Hepatocyte (in vitro differentiated cells): ENCODE measurements at regions not wholly inside any gene's neighbourhood (a gene's known extent, or its start where the extent isn't known, plus 50 kb on each side); places are given as distances from the start of the nearest gene placed in this dataset.

Experiments
- DNase-seq: peaks from one replicate; pipeline ENCODE4 v3.0.0-alpha.2; 2016; ENCODE audit warnings: low spot score
- H2AFZ ChIP-seq: fragments of 200-600 bp; sonication (generic); 2 replicates; pipeline ENCODE4 v1.6.0; 2016; ENCODE audit warnings: antibody characterized with exemption, mild to moderate bottlenecking
- H3K27ac ChIP-seq: fragments of 200-600 bp; sonication (generic); 2 replicates; pipeline ENCODE4 v1.5.1; 2016; ENCODE audit warnings: mild to moderate bottlenecking
- H3K27me3 ChIP-seq: fragments of 200-600 bp; sonication (generic); 2 replicates; pipeline ENCODE4 v1.6.1; 2016
- H3K36me3 ChIP-seq: fragments of 200-600 bp; sonication (generic); replicated peaks from 2 replicates; pipeline ENCODE4 v1.5.1; 2016; ENCODE audit warnings: low read depth; ENCODE audit not compliant: insufficient read depth
- H3K4me1 ChIP-seq: fragments of 200-600 bp; sonication (generic); 2 replicates; pipeline ENCODE4 v1.5.1; 2016; ENCODE audit warnings: mild to moderate bottlenecking, moderate library complexity; ENCODE audit not compliant: insufficient read depth
- H3K4me2 ChIP-seq: fragments of 200-600 bp; sonication (generic); 2 replicates; pipeline ENCODE4 v1.6.0; 2016
- H3K4me3 ChIP-seq: fragments of 200-600 bp; sonication (generic); 2 replicates; pipeline ENCODE4 v1.5.1; 2016; ENCODE audit warnings: mild to moderate bottlenecking
- H3K79me2 ChIP-seq: fragments of 200-600 bp; sonication (generic); 2 replicates; pipeline ENCODE4 v1.6.0; 2017; ENCODE audit warnings: mild to moderate bottlenecking
- H3K9me2 ChIP-seq: fragments of 200-600 bp; sonication (generic); replicated peaks from 2 replicates; pipeline ENCODE4 v1.6.0; 2017; ENCODE audit warnings: mild to moderate bottlenecking; ENCODE audit not compliant: insufficient read depth
- H3K9me3 ChIP-seq: fragments of 200-600 bp; sonication (generic); 2 replicates; pipeline ENCODE4 v1.5.1; 2016; ENCODE audit warnings: low read depth, mild to moderate bottlenecking
- H4K20me1 ChIP-seq: fragments of 200-600 bp; sonication (generic); 2 replicates; pipeline ENCODE4 v1.6.0; 2016; ENCODE audit warnings: mild to moderate bottlenecking; ENCODE audit not compliant: insufficient read depth, poor library complexity, severe bottlenecking
- CTCF ChIP-seq: fragments of 200-600 bp; sonication (generic); IDR thresholded peaks from 2 replicates; pipeline ENCODE4 v1.5.1; 2016; ENCODE audit warnings: antibody characterized with exemption, mild to moderate bottlenecking; ENCODE audit not compliant: poor library complexity
- EZH2 ChIP-seq: fragments of 200-600 bp; sonication (generic); IDR thresholded peaks from 2 replicates; pipeline ENCODE4 v1.6.1; 2016; ENCODE audit warnings: antibody characterized with exemption, mild to moderate bottlenecking, borderline replicate concordance
- EZH2phosphoT487 ChIP-seq: fragments of 200-600 bp; sonication (generic); IDR thresholded peaks from one replicate; pipeline ENCODE4 v1.6.1; 2018; ENCODE audit warnings: antibody characterized with exemption, mild to moderate bottlenecking, low read depth, moderate library complexity; ENCODE audit not compliant: unreplicated experiment, severe bottlenecking
- WGBS: methylation state at CpG from one replicate; pipeline ENCODE4 v1.1.6; 2016; ENCODE audit warnings: low lambda C conversion rate; ENCODE audit errors: missing lambda C conversion rate; 5-methylcytosine and 5-hydroxymethylcytosine counted together

DNA sequence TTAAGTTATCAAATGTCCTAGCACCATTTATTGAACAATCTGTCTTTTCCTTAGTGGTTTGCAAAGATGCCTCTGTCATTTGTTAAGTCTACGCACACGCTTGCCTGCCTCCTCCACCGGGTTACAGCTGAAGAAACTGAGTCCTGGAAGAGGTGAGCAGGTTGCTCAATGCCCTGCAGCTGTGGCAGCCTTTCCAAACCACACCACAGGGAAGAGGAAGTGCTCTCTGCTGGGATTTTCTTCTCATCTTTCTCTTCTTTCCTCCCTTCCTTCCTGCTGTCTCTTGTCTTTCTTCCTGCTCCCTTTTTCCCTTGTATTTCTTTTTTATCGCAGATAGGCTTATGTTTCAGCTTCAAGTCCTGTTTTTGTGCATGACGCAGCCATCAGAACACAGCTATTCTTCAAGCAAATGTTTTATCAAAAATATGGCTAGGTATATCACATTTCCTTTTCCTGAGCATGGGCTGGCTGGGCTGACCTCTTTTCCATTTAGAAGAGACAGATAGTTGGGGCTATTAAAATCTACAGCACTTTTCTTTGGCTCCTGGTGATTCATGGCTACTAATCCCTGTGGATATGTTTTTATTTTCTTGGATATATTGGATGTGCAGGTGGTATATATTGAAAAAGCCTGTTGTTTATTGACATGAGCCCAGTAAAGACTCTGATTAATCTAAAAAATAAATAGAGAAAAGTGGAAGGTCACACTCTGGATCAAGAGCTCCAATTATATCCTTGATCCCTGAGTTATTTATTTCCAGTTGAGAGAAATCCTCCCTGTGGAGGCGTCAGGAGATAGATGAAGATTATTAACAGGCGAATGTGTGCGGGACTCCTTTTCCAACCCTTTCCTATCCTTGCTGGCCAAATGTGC, 214.6 kb downstream of the TSN start:
- 74% methylated on average over 8 of the region's 8 CpGs for WGBS
- Histone ChIP-seq H3K4me3 (no peak overlapping the region), H3K79me2 (no peaks in the 10 kb centered on the region), H3K27ac (no peak overlapping the region), H2AFZ (no peak overlapping the region), H4K20me1 (no peaks in the 10 kb centered on the region), H3K27me3 (peaks cover 4% of the 10 kb centered on the region), H3K9me2 (no peaks in the 10 kb centered on the region), H3K9me3 (no peaks in the 10 kb centered on the region), H3K36me3 (no peaks in the 10 kb centered on the region), H3K4me1 (peaks cover 14% of the 10 kb centered on the region), H3K4me2 (no peak overlapping the region)
- TF ChIP-seq EZH2 (no peak), EZH2phosphoT487 (no peak), CTCF (no peak)
- no peak for DNase-seq

GRCh38 chr2:121972203-121972602, 216.8 kb downstream of the TSN start:
- peaks cover 4% of the 10 kb centered on the region for H3K27me3 ChIP-seq
- no peak overlapping the region for H2AFZ ChIP-seq
- TF ChIP-seq EZH2phosphoT487: no peak
- no peak for TF ChIP-seq EZH2
- no peak for TF ChIP-seq CTCF
- H3K4me1 ChIP-seq: peaks cover 23% of the 10 kb centered on the region
- H3K9me3 ChIP-seq: no peaks in the 10 kb centered on the region
- no peaks in the 10 kb centered on the region for H4K20me1 ChIP-seq
- WGBS: 96% methylated on average over 5 of the region's 5 CpGs
- H3K4me3 ChIP-seq: no peak overlapping the region
- no peaks in the 10 kb centered on the region for H3K79me2 ChIP-seq
- no peak overlapping the region for H3K4me2 ChIP-seq
- DNase-seq: no peak
- H3K36me3 ChIP-seq: no peaks in the 10 kb centered on the region
- H3K9me2 ChIP-seq: no peaks in the 10 kb centered on the region
- H3K27ac ChIP-seq: no peak overlapping the region

GRCh38 chr2:121974897-121975661, 219.6 kb downstream of the TSN start:
- no peaks in the 10 kb centered on the region for H3K9me3 ChIP-seq

More at GRCh38 chr2:121974897-121975661, 219.6 kb downstream of the TSN start:
- H3K36me3 ChIP-seq: no peaks in the 10 kb centered on the region
- WGBS: 10% methylated on average over 13 of the region's 13 CpGs
- no peak overlapping the region for H3K4me3 ChIP-seq
- H3K4me2 ChIP-seq: peak overlapping the region; percentile 72
- H3K27me3 ChIP-seq: peaks cover 2% of the 10 kb centered on the region
- H3K79me2 ChIP-seq: no peaks in the 10 kb centered on the region
- H4K20me1 ChIP-seq: no peaks in the 10 kb centered on the region
- TF ChIP-seq CTCF: peak; percentile 86
- no peak for TF ChIP-seq EZH2
- H3K4me1 ChIP-seq: peaks cover 18% of the 10 kb centered on the region
- H3K27ac ChIP-seq: peak overlapping the region; percentile 71
- peak overlapping the region; percentile 43 for H2AFZ ChIP-seq
- H3K9me2 ChIP-seq: no peaks in the 10 kb centered on the region
- DNase-seq: peak; percentile 92
